SHP77 treated with DMSO at 0.1 percent for 48 hours (cell line): ENCODE measurements at regions not wholly inside any gene's neighbourhood (a gene's known extent, or its start where the extent isn't known, plus 50 kb on each side); places are given as distances from the start of the nearest gene placed in this dataset.

Source experiments
- DNase-seq: peaks from one replicate; lab custom pipeline; 2025; lab: John Stamatoyannopoulos, UW

DNA sequence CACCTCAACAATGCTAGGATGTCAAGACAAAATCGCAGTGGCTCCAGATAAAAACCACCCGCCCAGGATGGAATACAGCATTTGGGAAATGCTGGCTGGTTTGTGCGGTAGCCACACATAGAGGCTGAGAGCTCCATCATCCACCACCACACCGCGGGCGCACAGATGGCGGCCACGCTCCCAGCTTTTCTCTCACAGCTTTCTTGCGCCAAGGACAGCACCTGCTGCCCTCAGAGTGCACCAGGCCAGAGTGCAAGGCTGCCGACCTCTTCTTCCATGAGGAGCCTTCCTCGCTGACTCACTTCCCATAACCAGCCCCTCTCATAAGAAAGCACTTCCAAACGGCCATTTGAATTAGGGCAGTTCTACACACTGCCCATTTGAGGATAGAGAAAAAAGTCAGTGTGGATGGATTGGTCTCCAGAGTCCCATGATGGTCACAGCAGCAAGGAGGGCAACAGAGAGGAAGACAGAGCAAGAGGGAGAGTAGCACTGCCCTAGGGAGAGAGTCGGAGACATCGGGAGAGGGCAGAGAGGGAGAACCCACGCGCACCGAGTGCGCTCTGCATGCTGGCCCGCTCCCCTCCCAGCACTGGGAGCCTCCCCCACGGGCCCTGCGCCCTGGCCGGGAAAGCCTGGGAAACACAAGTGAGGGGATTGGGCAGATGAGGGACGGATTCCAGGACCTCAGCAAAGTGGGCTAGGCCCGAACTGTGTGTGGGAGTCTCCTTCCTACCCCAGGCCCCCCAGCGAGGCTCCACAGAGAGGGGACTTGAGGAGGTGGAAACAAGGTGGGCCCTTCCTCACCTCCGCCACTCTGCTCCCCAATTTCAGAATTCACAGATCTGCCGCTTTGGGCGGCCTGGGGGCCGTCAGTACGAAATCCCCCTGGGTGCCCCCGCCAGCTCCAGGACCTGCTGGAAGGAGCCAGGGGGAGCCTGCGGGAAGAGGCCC lies 156.9 kb downstream of the USP12 start:
- DNase-seq, result no peak

DNA sequence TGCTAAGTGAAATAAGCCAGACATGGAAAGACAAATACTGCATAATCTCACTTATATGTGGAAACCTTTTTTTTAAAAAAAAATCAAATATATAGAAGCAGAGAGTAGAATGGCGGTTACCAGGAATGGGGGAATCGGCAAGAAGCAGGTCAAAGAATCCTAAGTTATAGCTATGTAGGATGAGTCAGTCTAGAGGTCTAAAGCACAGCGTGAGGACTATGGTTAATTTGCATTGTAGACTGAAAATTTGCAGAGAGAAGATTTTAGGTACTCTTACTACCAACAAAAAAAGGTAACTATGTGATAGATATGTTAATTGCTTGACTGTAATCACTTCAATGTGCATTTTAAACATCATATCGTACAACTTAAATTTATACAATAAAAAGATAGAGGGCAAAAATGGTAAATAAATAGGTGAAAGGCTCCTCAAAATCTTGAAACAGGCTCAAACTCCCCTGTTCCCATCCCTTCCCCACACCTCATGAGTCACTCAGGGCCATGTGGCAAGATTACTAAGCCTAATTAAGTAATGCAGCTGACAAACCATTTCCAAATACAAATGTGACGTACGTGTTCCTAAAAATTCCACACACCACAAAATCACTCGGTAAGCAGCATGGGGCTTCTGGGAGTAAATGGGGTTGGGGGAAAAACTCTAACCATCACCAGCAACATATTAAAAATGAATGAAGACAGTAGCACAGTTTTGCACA lies 159.0 kb downstream of the USP12 start:
- no peak for DNase-seq

DNA sequence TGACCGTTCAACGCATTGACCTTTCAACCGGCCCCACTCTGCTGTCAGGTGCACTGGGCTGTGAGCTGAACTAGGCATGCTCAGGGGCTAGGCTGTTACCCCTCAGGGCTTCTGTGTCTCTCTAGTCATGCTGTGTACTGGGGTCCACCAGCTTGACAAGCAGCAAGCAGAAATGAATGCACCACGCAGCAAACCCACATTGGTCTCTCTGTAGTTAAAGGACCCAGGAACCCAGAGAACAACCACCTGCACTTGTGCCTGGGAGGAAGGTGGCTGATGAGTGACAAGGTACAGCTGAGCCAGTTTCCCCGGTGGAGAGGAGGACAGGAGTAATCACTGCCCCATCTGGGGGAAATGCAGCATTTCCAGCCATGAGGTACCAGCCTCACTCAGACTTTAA lies 159.9 kb downstream of the USP12 start:
- no peak for DNase-seq

DNA sequence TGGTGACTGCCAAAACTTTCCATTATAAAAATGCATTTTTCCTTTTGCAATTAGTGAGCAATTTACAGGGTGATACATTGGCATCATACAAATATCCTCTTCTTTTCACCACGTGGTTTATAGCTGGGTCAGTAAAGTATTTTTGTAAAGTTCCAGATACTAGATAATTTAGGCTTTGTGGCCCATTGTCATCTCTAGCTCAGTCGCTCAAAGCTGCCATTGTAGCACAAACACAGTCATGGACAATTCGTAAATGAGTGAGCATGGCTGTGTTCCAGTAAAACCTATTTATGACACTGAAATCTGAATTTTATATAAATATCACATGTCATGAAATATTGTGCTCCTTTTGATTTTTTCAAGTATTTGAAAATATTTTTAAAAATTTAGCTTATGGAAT lies 162.9 kb downstream of the USP12 start:
- no peak for DNase-seq

DNA sequence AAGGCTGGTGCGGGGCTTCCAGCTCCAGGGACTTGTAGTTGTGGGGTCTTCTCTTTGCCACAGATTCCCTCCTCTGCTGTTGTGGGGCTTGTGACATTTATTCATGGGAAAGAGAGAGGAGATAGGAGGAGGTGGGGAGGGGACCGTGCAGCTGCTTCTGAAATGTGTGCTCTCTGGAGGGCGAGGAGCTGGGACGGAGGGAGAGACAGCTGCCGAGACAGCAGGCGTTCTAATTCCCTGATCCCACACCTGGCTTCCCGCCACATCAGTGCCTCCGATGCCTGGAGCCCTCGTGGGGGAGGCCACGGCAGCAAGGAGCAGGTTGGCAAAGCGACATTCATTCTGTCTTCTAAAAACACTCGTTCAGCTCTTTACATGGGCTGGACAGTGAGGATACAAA lies 164.4 kb downstream of the USP12 start:
- peak; percentile 77 for DNase-seq

DNA sequence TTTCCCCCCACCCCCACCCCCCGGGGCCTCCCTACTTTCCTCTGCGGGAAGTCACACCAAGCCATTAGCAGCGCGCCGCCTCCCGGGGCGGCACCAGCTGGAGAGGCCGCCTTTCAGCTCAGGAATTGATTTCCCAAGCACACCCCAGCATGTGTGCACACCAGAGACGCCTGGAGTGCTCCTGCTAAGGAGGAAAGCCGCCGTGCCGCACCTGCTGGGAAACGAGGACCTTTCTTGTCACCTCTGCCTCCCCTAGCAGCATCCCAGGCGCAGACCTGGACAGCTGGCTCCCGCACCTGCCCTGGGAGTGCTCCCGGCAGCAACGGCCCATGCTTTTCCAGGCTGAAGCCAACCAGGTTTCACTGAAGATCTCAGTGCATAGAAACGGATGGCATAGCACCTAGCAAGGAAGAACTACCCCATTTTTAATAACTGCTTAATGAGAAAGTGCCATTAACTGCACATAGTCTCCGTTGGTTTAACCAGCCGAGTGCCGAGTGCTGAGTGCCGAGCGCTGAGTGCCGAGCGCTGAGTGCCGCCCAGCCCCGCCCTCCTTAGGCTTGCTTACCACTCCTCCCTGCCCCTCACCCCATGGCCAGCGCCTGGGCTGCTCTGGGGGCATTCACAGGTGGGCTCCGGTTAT lies 165.0 kb downstream of the USP12 start:
- DNase-seq, result peak; percentile 73

DNA sequence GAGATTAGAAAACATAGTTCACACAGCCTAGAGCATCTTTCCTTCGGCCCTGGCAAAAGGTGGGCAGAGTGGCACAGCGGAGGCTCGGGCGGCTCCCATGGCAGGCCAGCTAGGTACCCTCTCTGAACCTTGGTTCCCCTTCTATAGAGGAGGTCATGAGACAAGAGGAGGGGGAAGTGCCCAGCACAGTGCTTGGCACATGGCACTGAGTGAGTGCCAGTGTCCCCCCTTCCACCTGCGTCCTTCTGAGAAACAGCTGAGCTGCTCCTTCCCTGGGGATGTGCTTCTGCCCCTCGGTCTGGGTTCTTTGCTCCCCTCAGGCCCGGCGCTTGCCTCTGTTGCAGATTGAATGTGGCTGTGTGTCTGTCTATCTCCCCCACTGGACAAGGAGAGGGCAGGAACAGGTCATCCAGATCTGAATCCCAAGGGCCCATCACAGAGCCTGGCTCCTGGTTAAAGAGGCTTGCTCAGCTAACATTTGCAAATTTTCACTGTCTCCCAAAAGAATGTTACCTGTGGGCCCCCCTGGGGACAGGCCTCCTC lies 165.6 kb downstream of the USP12 start:
- DNase-seq, result no peak

DNA sequence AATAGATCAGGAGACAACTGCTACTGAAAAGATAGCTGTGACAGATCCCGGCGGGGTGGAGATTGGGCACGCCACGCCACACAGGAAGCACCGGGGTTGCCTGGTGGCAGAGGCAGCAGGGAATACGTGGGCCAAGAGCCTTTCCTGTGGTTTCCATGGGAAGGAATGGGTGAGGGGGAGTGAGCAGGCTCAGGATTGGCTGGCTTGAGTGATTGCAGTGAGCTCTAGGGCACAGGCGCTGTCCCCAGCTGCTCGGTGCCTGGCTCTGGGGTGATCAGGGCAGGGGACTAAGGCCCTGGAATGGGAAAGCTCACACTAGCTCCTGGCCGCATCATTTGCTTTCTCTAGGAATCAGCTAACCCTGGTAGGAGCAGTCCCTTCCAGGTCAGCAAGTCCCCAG lies 166.1 kb downstream of the USP12 start:
- DNase-seq, result peak; percentile 72

DNA sequence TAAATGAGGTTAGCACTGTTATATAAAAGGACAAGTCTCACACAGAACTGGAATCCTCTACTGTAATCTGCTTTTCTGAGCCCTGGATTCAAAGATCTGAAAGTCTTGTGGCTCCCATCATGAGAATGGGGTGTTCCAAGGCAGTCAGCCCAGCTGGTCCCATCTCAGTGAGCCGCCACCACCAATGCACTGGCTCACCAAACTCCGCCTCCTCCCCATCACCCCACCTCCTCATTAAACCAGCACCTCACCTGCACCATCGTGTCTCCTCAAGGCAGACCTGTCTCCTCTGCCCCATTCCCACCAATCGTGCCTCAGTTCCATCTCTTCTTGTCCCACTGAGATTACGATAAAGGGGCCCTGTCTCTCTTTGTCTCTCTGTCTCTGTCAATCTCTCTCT lies 166.7 kb downstream of the USP12 start:
- DNase-seq, result no peak

DNA sequence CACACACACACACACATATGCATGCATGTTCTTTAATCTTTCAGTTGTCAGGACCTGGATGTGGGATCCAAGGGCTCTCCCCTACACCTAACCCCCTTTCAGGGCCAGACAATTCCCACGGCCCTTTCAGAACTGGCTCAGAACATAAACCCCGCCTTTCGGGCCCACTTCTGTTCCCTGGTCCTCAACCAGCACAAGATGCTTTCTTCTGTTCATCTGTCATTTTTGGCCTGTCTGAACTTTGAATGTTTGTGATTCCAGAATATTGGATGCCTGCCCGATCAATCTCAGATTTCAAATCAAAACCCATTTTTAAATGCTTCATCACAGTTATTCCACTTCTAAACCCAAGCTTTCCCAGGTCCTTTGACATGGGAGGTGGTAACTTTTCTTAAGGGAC lies 167.3 kb downstream of the USP12 start:
- no peak for DNase-seq

DNA sequence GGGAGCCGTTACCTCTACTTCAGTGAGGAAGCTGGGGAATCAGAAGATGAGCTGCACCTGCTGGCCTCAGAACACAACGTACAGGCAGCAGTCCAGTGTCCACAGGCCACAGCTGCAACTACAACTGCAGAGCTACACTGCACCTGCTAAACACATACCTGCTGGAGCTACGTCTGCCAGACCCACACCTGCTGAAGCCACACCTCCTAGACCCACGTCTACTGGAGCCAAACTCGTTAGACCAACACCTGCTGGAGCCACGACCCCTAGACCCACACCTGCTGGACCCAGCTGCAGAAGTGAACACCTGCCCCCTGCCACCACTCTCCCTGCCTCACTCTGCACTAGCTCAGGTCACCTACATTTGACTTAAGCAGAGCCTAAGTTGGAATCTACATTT lies 169.9 kb downstream of the USP12 start:
- peak; percentile 78 for DNase-seq

DNA sequence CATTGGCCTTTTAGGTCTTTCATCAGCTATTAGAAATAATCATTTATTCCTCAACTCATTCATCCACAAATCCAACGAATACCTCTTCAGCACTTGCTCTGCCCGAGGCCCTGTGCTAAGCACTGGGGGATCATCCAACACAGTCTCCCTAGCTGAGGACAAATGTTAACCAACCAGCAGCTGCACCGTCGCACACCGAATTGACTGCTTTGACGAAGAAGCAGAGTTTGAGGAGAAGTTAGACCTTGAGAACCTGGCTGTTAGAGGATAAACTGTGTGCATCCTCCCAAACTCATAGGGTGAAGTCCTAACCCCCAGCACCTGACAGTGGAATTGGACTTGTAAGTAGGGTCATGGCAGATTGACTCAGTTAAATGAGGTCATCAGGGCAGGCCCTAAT lies 170.9 kb downstream of the USP12 start:
- no peak for DNase-seq

DNA sequence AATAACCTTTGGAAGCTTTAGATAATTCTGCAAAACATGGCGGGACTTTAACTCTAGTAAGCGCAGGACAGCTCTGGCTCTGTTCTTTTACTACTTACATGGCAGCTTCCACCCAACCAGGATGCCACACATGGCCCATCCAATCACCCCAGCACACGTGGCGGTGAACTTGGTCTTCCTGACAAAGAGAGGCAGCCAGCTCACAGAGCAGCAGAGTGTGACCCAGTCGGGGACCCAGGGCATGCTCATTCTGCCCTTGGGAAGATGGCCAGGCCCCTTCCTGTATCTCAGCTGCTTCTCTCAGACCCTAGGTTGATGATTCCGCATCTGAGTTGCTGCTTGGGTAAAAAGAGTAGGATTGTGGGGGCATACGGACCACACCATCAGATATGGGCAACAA lies 172.1 kb downstream of the USP12 start:
- no peak for DNase-seq

DNA sequence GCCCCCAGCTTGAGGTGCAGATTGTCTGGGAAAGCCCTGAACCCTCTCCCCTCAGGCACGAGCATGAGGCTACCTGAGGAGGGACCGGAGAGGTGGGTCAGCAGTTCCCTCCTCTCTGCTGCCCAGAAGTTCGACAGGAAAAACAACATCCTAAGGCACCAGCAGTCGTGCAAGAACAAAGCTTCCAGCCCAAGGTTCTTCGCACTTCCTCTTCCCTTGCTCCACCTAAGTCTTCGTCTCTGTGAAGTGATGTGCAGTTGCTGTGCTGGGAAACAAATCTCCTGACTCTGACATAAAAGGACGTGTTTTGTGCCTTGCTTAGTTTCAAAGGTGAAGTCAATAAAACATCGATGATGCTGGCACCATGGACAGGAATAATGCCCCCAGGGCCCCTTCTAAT lies 173.3 kb downstream of the USP12 start:
- DNase-seq, result no peak

DNA sequence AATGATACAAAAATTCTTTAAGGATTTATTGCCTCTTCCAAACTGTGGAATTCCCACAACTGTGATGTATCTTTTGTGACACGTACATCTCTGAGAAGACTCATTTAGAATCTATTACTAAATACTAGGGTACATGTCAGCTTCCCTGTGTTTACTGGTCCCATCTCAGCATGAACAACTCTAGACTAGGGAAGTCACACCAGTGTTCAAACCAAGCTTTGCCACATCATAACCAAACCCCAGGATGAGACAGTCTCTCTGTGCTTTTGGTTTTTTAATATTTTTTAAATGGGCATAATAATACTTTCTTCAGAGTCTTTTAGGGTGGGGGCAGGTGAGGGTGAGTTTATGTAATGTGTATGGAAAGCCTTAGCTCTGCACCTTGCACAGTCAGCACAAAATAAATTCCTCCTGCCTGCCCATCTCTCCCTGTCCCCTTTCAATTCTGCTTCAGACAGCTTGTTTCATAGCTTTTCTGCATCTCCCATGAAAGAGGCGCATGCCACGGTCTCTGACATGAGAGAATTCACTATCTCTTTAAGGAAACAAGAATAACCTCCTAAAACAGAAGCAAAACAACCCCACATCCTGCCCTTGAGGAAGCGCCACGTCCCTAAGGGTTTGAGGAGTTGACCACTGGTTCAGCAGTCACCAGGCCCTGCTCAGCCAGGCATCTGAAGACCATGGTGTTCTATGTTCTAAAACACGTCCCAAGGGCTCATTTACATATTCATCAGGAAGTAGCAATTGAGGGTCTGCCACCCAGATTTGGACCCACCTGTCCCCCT lies 174.5 kb downstream of the USP12 start:
- no peak for DNase-seq

DNA sequence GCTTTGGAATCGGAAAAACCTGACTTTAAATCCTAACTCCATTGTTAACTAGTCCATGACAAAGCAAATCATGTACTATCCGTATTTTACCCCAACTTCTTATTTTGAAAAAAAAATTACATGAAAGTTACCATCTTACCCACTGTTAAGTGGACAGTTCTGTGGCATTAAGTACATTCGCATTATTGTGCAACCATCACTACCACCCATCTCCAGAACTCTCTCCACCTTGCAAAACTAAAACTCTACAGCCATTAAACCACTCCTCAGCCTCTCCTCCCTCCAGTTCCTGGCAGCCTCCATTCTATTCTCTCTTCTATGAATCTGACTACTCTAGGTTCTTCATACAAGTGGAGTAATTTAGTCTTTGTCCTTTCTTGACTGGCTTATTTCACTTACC lies 176.5 kb downstream of the USP12 start:
- no peak for DNase-seq

DNA sequence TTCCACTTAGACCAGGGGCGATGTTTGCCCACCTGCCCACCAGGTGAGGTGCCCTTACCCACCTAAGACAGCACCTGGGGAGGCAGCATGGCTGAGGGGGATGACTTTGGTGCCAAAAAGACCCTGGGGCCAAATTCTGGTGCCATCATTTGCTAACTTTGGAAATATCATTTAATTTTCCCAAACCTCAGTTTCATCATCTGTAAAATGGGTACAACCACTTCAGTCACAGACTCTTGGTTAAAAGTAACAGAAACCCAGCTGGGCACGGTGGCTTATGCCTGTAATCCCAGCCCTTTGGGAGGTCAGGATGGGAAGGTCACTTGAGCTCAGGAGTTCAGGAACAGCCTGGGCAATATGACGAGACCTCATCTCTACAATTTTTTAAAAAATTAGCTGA lies 177.8 kb downstream of the USP12 start:
- no peak for DNase-seq

DNA sequence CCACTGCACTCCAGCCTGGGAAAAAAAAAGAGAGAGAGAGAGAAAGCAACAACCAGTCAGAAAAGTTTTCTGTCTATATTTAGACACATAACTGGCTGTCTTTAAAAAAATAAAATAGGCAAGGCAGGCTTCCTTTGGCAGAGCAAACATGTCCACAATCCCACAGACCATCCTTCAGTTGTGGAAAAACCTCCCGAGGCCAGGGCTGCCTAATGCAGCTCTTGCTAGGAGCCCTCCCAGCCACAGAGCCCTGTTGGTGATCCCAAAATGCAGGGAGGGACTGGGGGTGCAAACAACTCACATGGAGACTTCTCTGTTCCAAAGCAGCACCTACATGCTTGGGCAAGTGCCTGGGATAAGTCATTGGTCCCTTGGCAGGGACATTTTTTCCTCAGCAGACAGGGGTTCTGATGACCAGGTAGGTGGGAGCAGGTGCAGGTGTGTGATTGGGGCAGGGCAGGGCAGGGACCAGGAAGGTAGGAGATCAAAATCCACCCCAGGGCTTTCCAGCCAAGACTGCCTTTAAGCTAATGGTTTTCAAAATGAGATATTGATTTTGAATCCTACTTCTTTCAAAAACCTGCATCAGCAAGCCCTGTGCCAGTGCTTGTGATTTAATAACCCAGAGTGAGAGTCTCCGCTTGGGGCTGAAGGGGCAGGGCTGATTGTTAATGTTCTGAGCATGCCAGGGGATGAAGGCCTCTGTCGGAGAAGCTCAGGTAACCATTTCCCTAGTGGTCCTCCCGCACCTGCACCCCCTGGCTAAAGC lies 178.5 kb downstream of the USP12 start:
- DNase-seq, result no peak

DNA sequence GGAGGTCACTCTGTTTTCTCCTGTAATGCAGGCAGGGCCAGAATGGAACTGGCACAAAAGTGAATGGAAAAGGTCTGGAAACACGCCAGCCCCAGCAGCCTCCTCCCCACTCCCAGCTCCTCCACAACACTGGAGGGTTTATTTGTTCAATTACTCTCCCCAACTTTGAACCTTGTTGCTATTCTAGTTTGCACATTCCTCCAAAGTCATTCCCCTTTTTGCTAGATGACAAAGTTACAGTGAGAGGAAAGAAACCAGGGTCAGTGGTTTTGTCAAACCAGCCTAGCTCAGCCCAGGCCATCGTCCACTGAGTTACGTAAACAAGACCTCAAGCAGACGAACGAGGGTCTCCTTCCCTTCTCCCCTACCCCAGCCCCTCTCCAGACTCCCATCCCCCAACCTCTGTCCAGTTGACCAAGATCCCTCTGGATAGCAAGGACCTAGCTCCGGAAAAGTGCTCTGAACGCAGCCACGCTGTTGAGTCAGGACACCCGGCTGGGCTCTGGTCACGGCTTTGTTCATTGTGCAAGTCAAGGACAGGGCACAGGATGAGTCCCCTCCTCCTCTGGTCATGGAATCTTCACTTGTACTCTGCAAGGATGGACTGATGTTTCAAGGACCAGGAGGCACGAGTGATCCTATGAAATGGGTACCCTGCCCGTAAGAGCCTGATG lies 180.0 kb downstream of the USP12 start:
- DNase-seq, result no peak

DNA sequence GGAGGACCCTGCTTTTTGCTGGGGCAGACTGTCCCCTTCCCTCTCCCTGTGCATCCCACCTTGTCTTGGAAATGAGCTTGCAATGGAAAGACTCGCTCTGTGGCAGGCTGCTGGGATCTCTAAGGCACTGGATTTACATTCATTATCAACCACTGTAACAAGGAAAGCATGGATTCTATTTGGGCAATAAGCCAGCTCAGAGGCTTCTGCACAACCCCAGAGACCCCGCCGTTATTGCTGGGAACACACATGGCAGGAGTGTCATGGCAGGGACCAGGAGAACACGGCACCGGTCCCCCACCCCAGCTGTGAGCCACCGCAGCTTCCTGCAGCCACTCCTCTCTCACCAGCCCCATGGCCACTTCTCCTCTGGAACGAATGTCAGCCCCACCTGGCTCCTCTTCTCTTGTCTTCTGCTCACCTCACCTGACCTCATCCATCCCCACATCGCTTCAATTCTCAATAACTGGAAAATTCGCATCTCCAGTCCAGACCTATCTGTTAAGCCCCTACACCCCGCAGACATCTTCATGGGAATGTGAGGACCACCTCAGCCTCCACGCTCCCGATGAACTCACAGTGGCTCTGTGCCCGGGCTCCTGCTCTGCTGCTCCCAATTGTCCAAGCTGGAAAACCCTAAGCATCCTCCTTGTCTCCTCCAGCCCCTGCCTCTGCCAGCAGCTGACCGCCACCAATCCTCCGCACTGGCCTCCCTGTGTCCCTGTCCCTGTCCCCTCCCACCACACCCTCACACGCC lies 181.5 kb downstream of the USP12 start:
- DNase-seq, result no peak
